Neural cell (in vitro differentiated cells): ENCODE measurements at regions not wholly inside any gene's neighbourhood (a gene's known extent, or its start where the extent isn't known, plus 50 kb on each side); places are given as distances from the start of the nearest gene placed in this dataset.

ENCODE experiments used
- EP300 ChIP-seq: fragments of 450-650 bp; conservative IDR thresholded peaks from 2 replicates; pipeline ENCODE4 v1.6.1; 2014; ENCODE audit warnings: antibody characterized with exemption, mild to moderate bottlenecking, moderate library complexity; ENCODE audit not compliant: poor library complexity, severe bottlenecking
- EZH2 ChIP-seq: fragments of 200-600, 300-800 bp; shearing (Covaris generic), sonication (generic); IDR thresholded peaks from 2 replicates; pipeline ENCODE4 v1.6.1; 2014; ENCODE audit warnings: antibody characterized with exemption, low read length, borderline replicate concordance, mild to moderate bottlenecking; ENCODE audit not compliant: insufficient read depth, poor library complexity, severe bottlenecking
- MXI1 ChIP-seq: fragments of 450-650 bp; conservative IDR thresholded peaks from 2 replicates; pipeline ENCODE4 v1.6.1; 2014; ENCODE audit warnings: antibody characterized with exemption, mild to moderate bottlenecking; ENCODE audit not compliant: poor library complexity, severe bottlenecking
- POLR2AphosphoS5 ChIP-seq: IDR thresholded peaks from 2 replicates; pipeline ENCODE4 v1.6.1; 2012
- RAD21 ChIP-seq: fragments of 450-650 bp; conservative IDR thresholded peaks from 2 replicates; pipeline ENCODE4 v1.6.1; 2014; ENCODE audit warnings: antibody characterized with exemption, mild to moderate bottlenecking, moderate library complexity
- SMC3 ChIP-seq: fragments of 450-650 bp; conservative IDR thresholded peaks from 2 replicates; pipeline ENCODE4 v1.6.1; 2014; ENCODE audit warnings: antibody characterized with exemption, mild to moderate bottlenecking, moderate library complexity; ENCODE audit not compliant: poor library complexity
- TAF1 ChIP-seq: IDR thresholded peaks from 2 replicates; pipeline ENCODE4 v1.6.1; 2012; ENCODE audit warnings: low read depth
- TF ChIP-seq, protein P1 (sequence below): fragments of 450-650 bp; IDR thresholded peaks from 2 replicates; pipeline ENCODE4 v1.5.1; 2014; ENCODE audit warnings: antibody characterized with exemption, mild to moderate bottlenecking, moderate library complexity; ENCODE audit not compliant: poor library complexity, severe bottlenecking
- TF ChIP-seq, protein P2 (sequence below): IDR thresholded peaks from 2 replicates; pipeline ENCODE4 v1.6.1; 2012; ENCODE audit warnings: borderline replicate concordance

DNA sequence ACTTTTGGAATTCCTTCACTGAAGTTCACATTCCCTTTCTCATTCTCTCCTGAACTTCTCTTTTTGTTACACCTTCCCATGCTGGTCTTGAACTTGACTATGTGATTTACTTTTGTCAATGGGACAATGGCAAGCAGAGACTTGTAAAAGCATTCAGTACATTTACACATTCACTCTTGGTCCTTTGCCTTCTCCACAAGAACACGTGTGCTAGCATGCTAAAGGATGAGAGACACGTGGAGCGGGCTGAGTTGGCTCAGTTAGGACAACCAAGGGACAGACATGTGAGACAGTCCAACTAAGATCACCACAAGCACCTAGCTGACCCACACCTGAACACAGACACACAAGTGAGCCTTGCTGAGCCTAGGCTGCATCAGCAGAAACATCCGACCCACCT lies 91.3 kb upstream of the PAK5 start:
- TF ChIP-seq, protein P1, sequence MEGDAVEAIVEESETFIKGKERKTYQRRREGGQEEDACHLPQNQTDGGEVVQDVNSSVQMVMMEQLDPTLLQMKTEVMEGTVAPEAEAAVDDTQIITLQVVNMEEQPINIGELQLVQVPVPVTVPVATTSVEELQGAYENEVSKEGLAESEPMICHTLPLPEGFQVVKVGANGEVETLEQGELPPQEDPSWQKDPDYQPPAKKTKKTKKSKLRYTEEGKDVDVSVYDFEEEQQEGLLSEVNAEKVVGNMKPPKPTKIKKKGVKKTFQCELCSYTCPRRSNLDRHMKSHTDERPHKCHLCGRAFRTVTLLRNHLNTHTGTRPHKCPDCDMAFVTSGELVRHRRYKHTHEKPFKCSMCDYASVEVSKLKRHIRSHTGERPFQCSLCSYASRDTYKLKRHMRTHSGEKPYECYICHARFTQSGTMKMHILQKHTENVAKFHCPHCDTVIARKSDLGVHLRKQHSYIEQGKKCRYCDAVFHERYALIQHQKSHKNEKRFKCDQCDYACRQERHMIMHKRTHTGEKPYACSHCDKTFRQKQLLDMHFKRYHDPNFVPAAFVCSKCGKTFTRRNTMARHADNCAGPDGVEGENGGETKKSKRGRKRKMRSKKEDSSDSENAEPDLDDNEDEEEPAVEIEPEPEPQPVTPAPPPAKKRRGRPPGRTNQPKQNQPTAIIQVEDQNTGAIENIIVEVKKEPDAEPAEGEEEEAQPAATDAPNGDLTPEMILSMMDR = no peak
- TF ChIP-seq MXI1 (no peak), POLR2AphosphoS5 (no peak), EP300 (no peak), TAF1 (no peak), RAD21 (no peak), EZH2 (no peak), SMC3 (no peak)
- TF ChIP-seq, protein P2, sequence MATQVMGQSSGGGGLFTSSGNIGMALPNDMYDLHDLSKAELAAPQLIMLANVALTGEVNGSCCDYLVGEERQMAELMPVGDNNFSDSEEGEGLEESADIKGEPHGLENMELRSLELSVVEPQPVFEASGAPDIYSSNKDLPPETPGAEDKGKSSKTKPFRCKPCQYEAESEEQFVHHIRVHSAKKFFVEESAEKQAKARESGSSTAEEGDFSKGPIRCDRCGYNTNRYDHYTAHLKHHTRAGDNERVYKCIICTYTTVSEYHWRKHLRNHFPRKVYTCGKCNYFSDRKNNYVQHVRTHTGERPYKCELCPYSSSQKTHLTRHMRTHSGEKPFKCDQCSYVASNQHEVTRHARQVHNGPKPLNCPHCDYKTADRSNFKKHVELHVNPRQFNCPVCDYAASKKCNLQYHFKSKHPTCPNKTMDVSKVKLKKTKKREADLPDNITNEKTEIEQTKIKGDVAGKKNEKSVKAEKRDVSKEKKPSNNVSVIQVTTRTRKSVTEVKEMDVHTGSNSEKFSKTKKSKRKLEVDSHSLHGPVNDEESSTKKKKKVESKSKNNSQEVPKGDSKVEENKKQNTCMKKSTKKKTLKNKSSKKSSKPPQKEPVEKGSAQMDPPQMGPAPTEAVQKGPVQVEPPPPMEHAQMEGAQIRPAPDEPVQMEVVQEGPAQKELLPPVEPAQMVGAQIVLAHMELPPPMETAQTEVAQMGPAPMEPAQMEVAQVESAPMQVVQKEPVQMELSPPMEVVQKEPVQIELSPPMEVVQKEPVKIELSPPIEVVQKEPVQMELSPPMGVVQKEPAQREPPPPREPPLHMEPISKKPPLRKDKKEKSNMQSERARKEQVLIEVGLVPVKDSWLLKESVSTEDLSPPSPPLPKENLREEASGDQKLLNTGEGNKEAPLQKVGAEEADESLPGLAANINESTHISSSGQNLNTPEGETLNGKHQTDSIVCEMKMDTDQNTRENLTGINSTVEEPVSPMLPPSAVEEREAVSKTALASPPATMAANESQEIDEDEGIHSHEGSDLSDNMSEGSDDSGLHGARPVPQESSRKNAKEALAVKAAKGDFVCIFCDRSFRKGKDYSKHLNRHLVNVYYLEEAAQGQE = no peak
